OCI-LY3 (cell line): ENCODE measurements at regions not wholly inside any gene's neighbourhood (a gene's known extent, or its start where the extent isn't known, plus 50 kb on each side); places are given as distances from the start of the nearest gene placed in this dataset.

Experiments
- H2AFZ ChIP-seq: fragments of 200-600, 300-600 bp; shearing (Covaris generic); 2 replicates; pipeline ENCODE4 v1.6.0; 2014; ENCODE audit warnings: antibody characterized with exemption, low read depth, low read length
- H3K27ac ChIP-seq: fragments of 200-600, 300-600 bp; sonication (generic); 2 replicates; pipeline ENCODE4 v1.5.1; 2014; ENCODE audit warnings: mild to moderate bottlenecking, low read length, moderate library complexity, mixed read lengths
- H3K27me3 ChIP-seq: fragments of 200-600, 300-600 bp; sonication (generic); 2 replicates; pipeline ENCODE4 v1.6.1; 2014; ENCODE audit warnings: low read depth, low read length, mixed read lengths
- H3K36me3 ChIP-seq: fragments of 200-600, 300-600 bp; sonication (generic); replicated peaks from 2 replicates; pipeline ENCODE3; 2014; ENCODE audit warnings: low read depth, low read length, mixed read lengths
- H3K4me1 ChIP-seq: fragments of 300-600, 200-600 bp; sonication (generic); 2 replicates; pipeline ENCODE4 v1.6.1; 2014; ENCODE audit warnings: low read length, mixed read lengths
- H3K4me2 ChIP-seq: fragments of 200-600, 300-600 bp; sonication (generic); 2 replicates; pipeline ENCODE4 v1.6.1; 2014; ENCODE audit warnings: low read length, mixed read lengths
- H3K4me3 ChIP-seq: fragments of 300-600, 200-600 bp; sonication (generic); 2 replicates; pipeline ENCODE4 v1.5.1; 2014; ENCODE audit warnings: antibody characterized with exemption, mild to moderate bottlenecking, low read length, moderate library complexity
- H3K79me2 ChIP-seq: fragments of 300-600, 200-600 bp; shearing (Covaris generic); 2 replicates; pipeline ENCODE4 v1.6.1; 2014; ENCODE audit warnings: mild to moderate bottlenecking, low read length, mixed read lengths
- H3K9ac ChIP-seq: fragments of 300-600, 200-600 bp; shearing (Covaris generic); 2 replicates; pipeline ENCODE4 v1.6.0; 2014; ENCODE audit warnings: mild to moderate bottlenecking, low read length, moderate library complexity
- H3K9me3 ChIP-seq: fragments of 200-600, 300-600 bp; shearing (Covaris generic); 2 replicates; pipeline ENCODE4 v1.6.1; 2014; ENCODE audit warnings: low read length, mixed read lengths; ENCODE audit not compliant: insufficient read depth
- H4K20me1 ChIP-seq: fragments of 200-600, 300-600 bp; sonication (generic); 2 replicates; pipeline ENCODE4 v1.6.1; 2016; ENCODE audit warnings: low read length, mixed read lengths; ENCODE audit not compliant: insufficient read depth
- EZH2phosphoT487 ChIP-seq: fragments of 200-600 bp; shearing (Covaris generic); IDR thresholded peaks from 2 replicates; pipeline ENCODE4 v1.6.1; 2018; ENCODE audit warnings: antibody characterized with exemption, mixed run types, low read depth
- TF ChIP-seq, protein P1 (sequence below): fragments of 200-600, 300-600 bp; sonication (generic); IDR thresholded peaks from 2 replicates; pipeline ENCODE4 v1.5.1; 2014; ENCODE audit warnings: antibody characterized with exemption, low read length, low read depth

DNA sequence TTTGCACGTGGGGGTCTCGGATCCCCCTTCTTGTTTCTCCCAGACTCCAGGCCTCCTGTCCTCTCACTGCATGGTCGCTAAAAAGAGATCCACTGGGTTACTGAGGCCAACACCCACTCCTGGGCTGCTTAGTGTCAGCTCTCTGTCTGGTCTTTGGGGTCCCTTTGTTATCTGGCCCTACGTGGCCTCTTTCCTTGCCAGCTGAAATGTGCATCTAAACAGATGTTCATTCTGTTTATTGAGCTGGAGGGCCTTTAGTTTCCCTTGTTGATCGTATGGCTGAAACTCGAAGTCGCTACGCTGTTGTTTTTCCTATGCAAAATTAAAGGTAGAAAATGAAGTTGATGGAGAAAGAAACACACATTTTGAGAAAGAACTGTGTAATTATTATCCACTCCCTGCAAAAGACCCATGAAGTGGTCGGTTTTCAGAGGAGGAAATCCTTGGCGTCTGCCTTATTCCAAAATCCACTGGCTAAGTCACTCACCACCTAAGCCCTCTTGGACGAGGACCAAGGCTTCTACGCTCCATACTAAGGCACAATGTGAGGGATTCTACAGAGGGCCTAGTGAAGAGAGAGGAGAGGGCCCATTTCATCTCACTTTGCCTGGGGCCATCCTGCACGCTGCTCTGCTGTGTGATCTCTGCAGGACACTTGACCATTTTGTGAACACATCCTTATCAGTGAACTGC lies 105.3 kb downstream of the GLI2 start:
- Histone ChIP-seq H4K20me1 (no peaks in the 10 kb centered on the region), H3K36me3 (no peaks in the 10 kb centered on the region), H3K9me3 (no peaks in the 10 kb centered on the region), H3K27me3 (no peaks in the 10 kb centered on the region; the same call in 1 of the 2 replicates), H3K27ac (no peak overlapping the region), H3K4me2 (no peak overlapping the region), H3K9ac (no peak overlapping the region), H2AFZ (no peak overlapping the region), H3K4me1 (no peaks in the 10 kb centered on the region), H3K79me2 (no peaks in the 10 kb centered on the region), H3K4me3 (no peak overlapping the region)
- TF ChIP-seq, protein P1, sequence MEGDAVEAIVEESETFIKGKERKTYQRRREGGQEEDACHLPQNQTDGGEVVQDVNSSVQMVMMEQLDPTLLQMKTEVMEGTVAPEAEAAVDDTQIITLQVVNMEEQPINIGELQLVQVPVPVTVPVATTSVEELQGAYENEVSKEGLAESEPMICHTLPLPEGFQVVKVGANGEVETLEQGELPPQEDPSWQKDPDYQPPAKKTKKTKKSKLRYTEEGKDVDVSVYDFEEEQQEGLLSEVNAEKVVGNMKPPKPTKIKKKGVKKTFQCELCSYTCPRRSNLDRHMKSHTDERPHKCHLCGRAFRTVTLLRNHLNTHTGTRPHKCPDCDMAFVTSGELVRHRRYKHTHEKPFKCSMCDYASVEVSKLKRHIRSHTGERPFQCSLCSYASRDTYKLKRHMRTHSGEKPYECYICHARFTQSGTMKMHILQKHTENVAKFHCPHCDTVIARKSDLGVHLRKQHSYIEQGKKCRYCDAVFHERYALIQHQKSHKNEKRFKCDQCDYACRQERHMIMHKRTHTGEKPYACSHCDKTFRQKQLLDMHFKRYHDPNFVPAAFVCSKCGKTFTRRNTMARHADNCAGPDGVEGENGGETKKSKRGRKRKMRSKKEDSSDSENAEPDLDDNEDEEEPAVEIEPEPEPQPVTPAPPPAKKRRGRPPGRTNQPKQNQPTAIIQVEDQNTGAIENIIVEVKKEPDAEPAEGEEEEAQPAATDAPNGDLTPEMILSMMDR, result no peak
- no peak for TF ChIP-seq EZH2phosphoT487

DNA sequence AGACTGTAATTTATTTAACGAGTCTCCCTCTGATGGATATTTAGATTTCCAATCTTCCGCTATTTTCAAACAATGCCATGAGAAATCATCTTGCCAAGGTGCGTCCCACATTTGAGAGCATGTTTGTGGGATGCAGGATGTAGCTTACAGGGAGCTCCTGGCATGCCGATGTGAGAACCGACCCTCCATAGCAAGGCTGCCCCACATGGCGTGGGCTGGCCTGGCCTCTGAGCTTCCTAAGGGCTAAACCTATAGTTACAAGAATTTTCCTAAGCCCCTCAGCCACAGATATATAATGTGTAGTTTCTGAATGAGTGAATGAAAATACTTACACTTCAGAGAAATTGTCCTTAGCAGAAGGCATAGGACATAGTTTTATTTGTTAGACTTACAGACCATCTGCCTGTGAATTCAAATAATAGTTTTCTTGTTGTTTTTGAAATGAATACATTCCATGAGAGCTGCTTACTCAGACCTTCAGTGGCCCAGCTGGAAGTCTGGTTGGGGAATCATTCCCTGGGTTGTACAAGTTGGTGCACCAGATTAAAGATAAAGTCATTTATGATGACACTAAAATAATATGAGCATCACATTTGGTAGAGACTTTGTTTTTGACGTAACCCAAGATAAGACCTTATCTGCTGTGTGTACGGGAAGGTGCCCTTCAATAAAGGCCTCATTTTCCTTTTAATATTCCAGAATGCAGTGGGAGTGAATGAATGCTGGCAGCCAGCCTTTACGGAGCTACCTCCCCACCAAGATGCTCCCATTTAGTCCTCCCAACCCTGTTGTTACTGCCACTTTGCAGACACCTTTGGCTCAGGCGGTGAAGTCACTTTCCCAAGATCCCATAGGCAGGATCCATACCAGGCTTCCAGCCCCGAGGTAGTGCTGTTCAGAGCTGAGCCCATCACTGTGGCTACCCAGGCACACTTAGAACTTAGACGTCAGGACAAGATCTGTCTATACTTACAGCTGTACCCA lies 107.1 kb downstream of the GLI2 start:
- no peak overlapping the region for H3K9ac ChIP-seq
- H3K9me3 ChIP-seq, result no peaks in the 10 kb centered on the region
- no peaks in the 10 kb centered on the region for H3K4me1 ChIP-seq
- H3K4me2 ChIP-seq, result no peak overlapping the region
- H3K36me3 ChIP-seq, result no peaks in the 10 kb centered on the region
- H3K27ac ChIP-seq, result no peak overlapping the region
- H4K20me1 ChIP-seq, result no peaks in the 10 kb centered on the region
- H2AFZ ChIP-seq, result no peak overlapping the region
- no peaks in the 10 kb centered on the region; the same call in 1 of the 2 replicates for H3K27me3 ChIP-seq
- no peak overlapping the region for H3K4me3 ChIP-seq
- no peaks in the 10 kb centered on the region for H3K79me2 ChIP-seq
- TF ChIP-seq, protein P1, result no peak
- no peak for TF ChIP-seq EZH2phosphoT487

DNA sequence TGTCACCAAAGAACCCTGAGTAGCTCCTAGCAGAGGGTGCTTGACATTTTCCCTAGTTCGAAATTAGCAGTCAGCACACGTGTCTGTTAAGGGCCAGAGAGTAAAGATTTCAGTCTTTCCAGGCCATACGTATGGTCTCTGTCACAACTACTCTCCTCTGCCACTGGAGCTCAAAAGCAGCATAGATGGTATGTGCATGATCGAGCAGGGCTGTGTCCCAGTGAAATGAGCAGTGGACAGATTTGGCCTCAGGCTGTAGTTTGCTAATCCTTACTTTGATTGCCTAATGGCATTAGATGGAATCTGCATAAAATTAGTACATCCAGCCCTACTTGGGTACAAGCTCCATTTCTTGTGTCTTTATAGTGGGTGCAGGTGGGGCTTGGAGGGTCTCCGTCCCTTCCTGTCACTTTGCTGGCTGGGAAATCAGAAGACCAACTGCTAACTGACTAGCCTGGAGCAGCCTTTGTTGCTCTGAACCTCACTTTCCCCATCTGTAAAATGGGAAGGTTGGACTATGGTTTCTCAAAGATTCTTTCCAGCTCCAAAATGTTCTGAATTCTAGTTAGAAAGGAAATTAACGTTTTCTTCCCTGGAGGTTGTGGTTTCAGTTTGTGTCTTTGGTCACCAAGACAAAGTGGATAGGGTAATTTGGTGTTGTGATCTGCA lies 108.5 kb downstream of the GLI2 start:
- no peaks in the 10 kb centered on the region for H3K36me3 ChIP-seq
- no peaks in the 10 kb centered on the region for H4K20me1 ChIP-seq
- no peak overlapping the region for H2AFZ ChIP-seq
- no peaks in the 10 kb centered on the region for H3K79me2 ChIP-seq
- no peaks in the 10 kb centered on the region for H3K9me3 ChIP-seq
- H3K4me2 ChIP-seq, result no peak overlapping the region
- H3K27ac ChIP-seq, result no peak overlapping the region
- no peaks in the 10 kb centered on the region for H3K4me1 ChIP-seq
- H3K4me3 ChIP-seq, result no peak overlapping the region
- H3K9ac ChIP-seq, result no peak overlapping the region
- TF ChIP-seq, protein P1, result no peak
- TF ChIP-seq EZH2phosphoT487, result no peak
- H3K27me3 ChIP-seq, result no peaks in the 10 kb centered on the region

DNA sequence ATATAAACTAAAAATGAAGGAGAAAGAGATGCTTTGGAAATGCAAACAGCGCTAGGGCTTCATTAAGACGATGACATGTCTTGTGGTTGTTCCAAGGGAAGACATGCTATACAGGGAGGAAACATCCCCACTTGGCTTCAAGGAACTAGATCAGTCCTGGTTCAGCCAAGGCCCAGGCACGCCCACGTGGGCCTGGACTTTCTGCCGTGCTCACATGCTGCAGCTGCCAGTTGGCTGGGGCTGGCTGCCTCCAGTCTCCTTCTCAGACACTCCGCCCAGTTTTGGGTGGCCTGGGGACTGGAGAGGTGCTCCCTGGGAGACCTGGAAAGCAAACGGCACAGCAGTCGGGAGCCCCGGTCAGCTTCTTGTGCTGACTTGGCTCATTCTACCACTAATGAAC lies 109.6 kb downstream of the GLI2 start:
- TF ChIP-seq, protein P1, result no peak
- TF ChIP-seq EZH2phosphoT487, result no peak
- Histone ChIP-seq H3K27me3 (no peaks in the 10 kb centered on the region), H2AFZ (no peak overlapping the region)

More for the DNA sequence above, 109.6 kb downstream of the GLI2 start:
- no peaks in the 10 kb centered on the region for H3K9me3 ChIP-seq
- no peak overlapping the region for H3K4me3 ChIP-seq
- no peaks in the 10 kb centered on the region for H3K36me3 ChIP-seq
- H3K9ac ChIP-seq, result no peak overlapping the region
- no peaks in the 10 kb centered on the region for H3K4me1 ChIP-seq
- H3K79me2 ChIP-seq, result no peaks in the 10 kb centered on the region
- H4K20me1 ChIP-seq, result no peaks in the 10 kb centered on the region
- no peak overlapping the region for H3K4me2 ChIP-seq
- H3K27ac ChIP-seq, result no peak overlapping the region
